Coronary artery (tissue), 2 donors: ENCODE measurements at regions not wholly inside any gene's neighbourhood (a gene's known extent, or its start where the extent isn't known, plus 50 kb on each side); places are given as distances from the start of the nearest gene placed in this dataset.

Experiments used
- DNase-seq: peaks from one replicate; pipeline ENCODE4 v3.0.0-alpha.2; 2017; ENCODE audit warnings: low spot score
- H3K27ac ChIP-seq, 2 donors: fragments of 200-600 bp; sonication (generic); one replicate each; pipeline ENCODE4 v1.5.1; 2016 to 2019
- H3K4me3 ChIP-seq: fragments of 200-600 bp; sonication (generic); 2 replicates; pipeline ENCODE4 v1.5.1; 2016; ENCODE audit warnings: mild to moderate bottlenecking, moderate library complexity
- TF ChIP-seq, protein P1 (sequence below): fragments of 200-600 bp; sonication (generic); IDR thresholded peaks from one replicate; pipeline ENCODE4 v1.5.1; 2019; ENCODE audit warnings: antibody characterized with exemption

DNA sequence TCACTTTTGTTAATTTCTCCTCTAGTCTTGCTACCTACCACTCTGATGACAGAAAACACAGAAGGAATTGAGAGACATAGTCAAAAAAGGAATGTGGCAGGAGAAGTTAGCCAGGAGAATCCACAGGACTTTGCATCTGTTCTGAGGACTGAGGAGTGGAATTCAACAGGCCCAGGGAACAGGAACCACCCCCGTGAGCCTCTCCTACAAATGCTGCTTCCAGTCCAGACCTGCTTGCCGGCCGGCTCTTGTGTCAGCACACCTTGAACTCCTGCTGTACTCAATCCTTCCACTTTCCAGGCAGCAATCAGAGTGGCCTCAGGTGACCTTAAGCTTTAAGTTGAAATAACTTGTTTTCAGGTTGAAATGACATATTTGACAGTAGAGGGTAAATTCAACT, 903.1 kb downstream of the BCL11B start:
- DNase-seq, result no peak
- H3K4me3 ChIP-seq, result no peak overlapping the region
- TF ChIP-seq, protein P1, sequence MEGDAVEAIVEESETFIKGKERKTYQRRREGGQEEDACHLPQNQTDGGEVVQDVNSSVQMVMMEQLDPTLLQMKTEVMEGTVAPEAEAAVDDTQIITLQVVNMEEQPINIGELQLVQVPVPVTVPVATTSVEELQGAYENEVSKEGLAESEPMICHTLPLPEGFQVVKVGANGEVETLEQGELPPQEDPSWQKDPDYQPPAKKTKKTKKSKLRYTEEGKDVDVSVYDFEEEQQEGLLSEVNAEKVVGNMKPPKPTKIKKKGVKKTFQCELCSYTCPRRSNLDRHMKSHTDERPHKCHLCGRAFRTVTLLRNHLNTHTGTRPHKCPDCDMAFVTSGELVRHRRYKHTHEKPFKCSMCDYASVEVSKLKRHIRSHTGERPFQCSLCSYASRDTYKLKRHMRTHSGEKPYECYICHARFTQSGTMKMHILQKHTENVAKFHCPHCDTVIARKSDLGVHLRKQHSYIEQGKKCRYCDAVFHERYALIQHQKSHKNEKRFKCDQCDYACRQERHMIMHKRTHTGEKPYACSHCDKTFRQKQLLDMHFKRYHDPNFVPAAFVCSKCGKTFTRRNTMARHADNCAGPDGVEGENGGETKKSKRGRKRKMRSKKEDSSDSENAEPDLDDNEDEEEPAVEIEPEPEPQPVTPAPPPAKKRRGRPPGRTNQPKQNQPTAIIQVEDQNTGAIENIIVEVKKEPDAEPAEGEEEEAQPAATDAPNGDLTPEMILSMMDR, result no peak
- H3K27ac ChIP-seq, result no peak overlapping the region

DNA sequence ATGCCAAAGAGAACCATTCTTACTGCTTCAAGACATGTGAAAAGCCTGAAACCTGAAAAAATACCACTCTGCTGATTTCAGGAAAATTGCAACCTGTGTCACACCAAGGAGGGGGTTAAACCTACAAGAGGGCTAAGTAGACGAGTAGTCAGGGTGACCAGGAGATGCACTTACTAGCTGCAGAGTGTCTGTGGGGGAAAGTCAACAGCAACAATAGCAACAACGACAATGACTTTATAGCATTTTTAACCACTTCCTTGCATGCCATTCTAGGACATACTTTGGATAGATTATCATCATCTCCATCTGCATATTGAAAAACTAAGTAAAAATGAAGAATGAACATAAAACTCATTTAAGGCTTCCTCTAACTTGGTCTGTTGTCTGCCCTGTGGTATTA, 902.7 kb downstream of the BCL11B start:
- Histone ChIP-seq H3K4me3 (no peak overlapping the region), H3K27ac (no peak overlapping the region)
- TF ChIP-seq, protein P1, result no peak
- DNase-seq, result no peak

DNA sequence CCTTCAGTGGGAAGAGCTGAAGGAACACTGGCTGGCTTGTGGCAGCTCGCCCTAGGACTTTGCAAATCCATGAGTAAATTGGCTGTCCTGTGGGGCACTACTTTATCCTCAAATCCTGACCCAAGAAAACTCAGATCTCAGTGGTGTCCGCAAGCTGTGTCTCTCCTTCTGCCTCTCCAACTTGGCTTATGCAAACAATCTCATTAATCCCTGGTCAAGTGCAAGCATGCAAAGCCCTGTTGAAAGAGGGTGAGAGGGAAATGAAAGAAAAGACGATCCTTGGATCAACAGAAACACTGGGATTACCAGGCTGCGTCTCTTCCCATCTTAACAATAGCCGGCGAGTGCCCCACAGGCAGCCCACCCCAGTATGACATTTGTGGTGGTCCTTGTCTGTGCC, 901.6 kb downstream of the BCL11B start:
- no peak for DNase-seq
- Histone ChIP-seq H3K4me3 (no peak overlapping the region), H3K27ac (no peak overlapping the region)
- TF ChIP-seq, protein P1, result no peak

DNA sequence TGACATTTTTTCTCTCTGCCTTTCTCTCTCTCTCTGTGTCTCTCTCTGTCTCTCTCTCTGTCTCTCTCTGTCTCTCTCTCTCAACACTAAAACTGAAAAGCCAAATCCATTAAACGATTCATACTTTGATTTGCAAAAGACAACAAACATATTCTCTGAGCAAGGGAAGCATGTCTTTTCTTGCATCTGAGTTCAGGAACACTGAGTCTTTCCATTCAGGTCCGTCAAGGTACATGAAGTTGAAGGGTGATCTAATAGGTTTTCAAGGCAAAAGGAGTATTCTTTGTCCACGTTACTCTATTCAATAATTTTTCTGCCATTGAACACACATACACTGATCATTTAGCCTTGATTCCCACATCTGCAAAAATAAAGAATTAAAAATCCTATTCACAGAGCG, 900.9 kb downstream of the BCL11B start:
- H3K4me3 ChIP-seq, result no peak overlapping the region
- TF ChIP-seq, protein P1, result no peak
- H3K27ac ChIP-seq, result no peak overlapping the region
- DNase-seq, result no peak

DNA sequence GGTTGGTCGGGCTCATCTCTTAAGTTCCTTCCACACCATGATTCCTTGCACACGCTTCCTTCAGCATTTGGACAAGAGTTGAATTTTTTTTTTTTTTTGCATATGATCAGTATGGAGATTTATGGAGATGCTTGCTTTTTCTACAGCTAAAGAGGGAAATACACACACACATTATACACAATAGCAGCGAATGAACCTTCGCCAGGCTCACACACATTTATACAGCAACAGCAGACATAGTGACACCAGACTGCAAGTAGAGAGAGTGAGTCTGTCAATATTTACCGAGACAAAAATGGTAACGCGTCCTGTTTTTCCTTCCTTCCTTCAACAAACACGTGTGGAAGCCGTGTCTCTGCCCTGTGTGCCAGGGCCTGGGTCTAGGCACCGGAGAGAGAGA, 897.9 kb downstream of the BCL11B start:
- no peak for DNase-seq
- TF ChIP-seq, protein P1, result no peak
- H3K27ac ChIP-seq, result no peak overlapping the region
- H3K4me3 ChIP-seq, result no peak overlapping the region

DNA sequence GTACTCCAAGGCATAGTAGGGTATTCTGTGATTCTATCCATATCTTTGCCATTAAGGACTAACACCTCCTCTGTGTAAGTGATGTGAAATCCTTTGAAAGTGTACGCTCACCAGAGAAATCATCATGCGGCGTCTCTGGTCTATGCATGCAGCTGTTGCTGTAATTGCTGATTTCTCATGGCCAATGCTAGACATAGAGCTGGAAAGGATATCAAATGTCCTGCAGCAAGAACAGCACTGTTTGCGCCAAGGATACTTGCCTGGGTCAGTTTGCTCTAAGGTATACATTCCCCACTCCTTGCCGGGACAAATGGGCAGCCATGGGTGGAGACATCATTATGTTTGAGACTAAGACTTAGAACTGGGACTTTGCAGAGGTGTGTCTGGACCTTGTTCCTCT, 896.4 kb downstream of the BCL11B start:
- TF ChIP-seq, protein P1, result no peak
- DNase-seq, result no peak
- H3K4me3 ChIP-seq, result no peak overlapping the region
- no peak overlapping the region for H3K27ac ChIP-seq

DNA sequence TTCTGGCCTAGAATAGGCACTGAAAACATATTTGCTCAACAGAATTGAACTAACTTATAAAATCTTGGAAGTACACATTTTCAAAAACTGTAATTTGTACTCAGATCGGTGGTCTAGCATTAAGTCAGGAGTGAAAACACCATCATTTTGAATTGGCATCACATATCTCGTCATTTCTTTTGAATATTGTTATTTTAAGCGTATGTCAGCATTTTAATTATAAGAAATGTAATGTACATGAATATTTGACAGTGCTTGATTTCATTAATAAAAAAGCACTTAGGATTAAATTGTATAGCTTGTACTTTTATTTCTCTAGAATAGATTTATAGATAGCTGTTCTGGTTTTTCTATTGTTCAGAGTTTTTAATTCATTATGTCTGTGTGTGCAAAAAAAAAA, 892.2 kb downstream of the BCL11B start:
- no peak overlapping the region for H3K4me3 ChIP-seq
- H3K27ac ChIP-seq, result no peak overlapping the region
- TF ChIP-seq, protein P1, result no peak
- no peak for DNase-seq
